ENCODE measurements at regions not wholly inside any gene's neighbourhood (a gene's known extent, or its start where the extent isn't known, plus 50 kb on each side); places are given as distances from the start of the nearest gene placed in this dataset.

DNA sequence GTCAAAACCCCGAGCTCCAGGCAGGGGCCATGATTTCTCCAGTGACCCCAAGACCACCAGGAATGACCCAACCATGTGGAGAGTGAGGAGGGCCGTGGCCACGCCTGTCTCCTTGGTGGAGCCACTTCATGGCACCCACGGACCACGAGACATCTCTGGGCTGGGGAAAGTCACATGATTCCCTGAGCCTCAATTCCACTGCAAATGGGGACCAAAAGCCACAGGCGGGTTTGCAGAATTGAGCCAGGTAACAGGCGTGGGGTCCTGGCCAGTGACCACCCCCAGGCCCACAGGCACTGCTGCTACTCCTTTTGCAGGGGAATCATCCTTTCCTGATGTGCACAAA is 178.9 kb downstream of the CTTN start:
- TF ChIP-seq, protein P1, sequence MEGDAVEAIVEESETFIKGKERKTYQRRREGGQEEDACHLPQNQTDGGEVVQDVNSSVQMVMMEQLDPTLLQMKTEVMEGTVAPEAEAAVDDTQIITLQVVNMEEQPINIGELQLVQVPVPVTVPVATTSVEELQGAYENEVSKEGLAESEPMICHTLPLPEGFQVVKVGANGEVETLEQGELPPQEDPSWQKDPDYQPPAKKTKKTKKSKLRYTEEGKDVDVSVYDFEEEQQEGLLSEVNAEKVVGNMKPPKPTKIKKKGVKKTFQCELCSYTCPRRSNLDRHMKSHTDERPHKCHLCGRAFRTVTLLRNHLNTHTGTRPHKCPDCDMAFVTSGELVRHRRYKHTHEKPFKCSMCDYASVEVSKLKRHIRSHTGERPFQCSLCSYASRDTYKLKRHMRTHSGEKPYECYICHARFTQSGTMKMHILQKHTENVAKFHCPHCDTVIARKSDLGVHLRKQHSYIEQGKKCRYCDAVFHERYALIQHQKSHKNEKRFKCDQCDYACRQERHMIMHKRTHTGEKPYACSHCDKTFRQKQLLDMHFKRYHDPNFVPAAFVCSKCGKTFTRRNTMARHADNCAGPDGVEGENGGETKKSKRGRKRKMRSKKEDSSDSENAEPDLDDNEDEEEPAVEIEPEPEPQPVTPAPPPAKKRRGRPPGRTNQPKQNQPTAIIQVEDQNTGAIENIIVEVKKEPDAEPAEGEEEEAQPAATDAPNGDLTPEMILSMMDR (IDR thresholded peaks at IDR 0.05): no peak
- no peak for TF ChIP-seq EZH2 (IDR thresholded peaks at IDR 0.05)

Measured in neural progenitor cell (in vitro differentiated cells).